ENCODE measurements at regions not wholly inside any gene's neighbourhood (a gene's known extent, or its start where the extent isn't known, plus 50 kb on each side); places are given as distances from the start of the nearest gene placed in this dataset.

DNA sequence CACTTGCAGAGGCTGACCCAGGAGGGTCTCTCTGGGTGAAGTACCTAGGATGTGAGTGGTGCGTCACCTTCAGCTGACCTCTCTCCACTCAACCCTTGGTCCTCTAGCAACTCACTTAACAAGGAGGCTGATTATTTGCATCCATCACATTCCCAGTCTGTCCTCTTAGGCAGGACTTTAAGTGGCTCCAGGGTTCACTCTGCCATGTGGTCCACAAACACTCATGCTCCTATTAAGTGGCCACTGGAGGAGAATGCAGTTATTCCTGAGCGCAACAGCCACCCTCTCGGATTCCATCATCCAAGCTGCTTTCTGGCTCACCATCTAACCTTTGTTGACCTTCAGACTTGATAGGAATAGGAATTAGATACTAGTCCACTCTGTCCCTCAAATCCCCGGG lies 61.1 kb upstream of the SCAF8 start:
- Mint-ChIP-seq H3K9me3 (no peaks in the 10 kb centered on the region), H3K27ac (no peak overlapping the region), H3K4me3 (no peak overlapping the region), H3K36me3 (ENCODE audit: low read depth) (no peaks in the 10 kb centered on the region), H3K4me1 (ENCODE audit: low read depth) (no peaks in the 10 kb centered on the region), H3K27me3 (no peaks in the 10 kb centered on the region)
- TF ChIP-seq CTCF (IDR thresholded peaks at IDR 0.05) = no peak
- ATAC-seq (no peak), DNase-seq (no peak)
- ChIA-PET CTCF (interaction anchor here (6.5 kb wide), 1 partner anchor 131 kb away, joined by 233 read pairs; no protein-coding TSS in a partner anchor), POLR2A (no interaction called here)
- intact Hi-C loops (cut with micrococcal nuclease) = loop anchor here (10.0 kb wide), 1 partner anchor 253 kb away; no protein-coding TSS in a partner anchor

GRCh38 chr6:154673919-154674318 lies 59.3 kb upstream of the SCAF8 start:
- no peaks in the 10 kb centered on the region for H3K9me3 Mint-ChIP-seq
- H3K36me3 Mint-ChIP-seq (ENCODE audit: low read depth) = no peaks in the 10 kb centered on the region
- no peaks in the 10 kb centered on the region for H3K27me3 Mint-ChIP-seq
- intact Hi-C loops (cut with micrococcal nuclease) = loop anchor here (10.0 kb wide), 1 partner anchor 251 kb away; no protein-coding TSS in a partner anchor
- TF ChIP-seq CTCF (IDR thresholded peaks at IDR 0.05) = no peak
- POLR2A ChIA-PET = no interaction called here
- no peak for DNase-seq
- ATAC-seq = no peak
- no peak overlapping the region for H3K27ac Mint-ChIP-seq
- no peaks in the 10 kb centered on the region for H3K4me1 Mint-ChIP-seq (ENCODE audit: low read depth)
- CTCF ChIA-PET = interaction anchor here (0.6 to 6.5 kb wide), 11 partner anchors 10 to 520 kb away, joined by 3 to 233 read pairs (median 4); no protein-coding TSS in a partner anchor
- no peak overlapping the region for H3K4me3 Mint-ChIP-seq

DNA sequence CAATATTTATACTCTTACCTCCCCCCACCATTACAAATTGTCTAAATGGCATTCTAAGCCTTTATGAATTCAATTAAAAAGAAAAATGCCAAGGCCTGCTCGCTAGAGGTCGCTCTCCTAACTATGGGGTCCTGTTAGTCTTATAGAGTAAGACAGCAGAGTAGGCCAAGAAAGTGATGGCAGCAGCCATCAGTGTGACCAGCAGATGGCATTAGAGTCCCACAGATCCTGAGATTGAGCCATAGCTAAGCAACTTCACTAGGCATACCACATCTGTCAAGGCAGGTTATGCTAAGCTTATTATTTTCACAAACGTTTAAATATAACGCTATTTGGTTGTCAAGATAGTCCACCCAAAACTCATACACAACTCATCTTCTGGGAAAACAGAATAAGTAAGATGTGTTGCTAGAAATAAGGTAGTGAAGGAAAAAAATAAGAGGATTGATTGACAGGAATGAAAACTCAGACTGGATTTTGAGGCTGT lies 57.6 kb upstream of the SCAF8 start:
- intact Hi-C loops (cut with micrococcal nuclease) = loop anchor here (1.0 to 10.0 kb wide), 4 partner anchors 57 to 497 kb away; partner anchors contain the start of gene SCAF8
- DNase-seq (peak; percentile 95), ATAC-seq (peak; percentile 100)
- H3K36me3 Mint-ChIP-seq (ENCODE audit: low read depth) = no peaks in the 10 kb centered on the region
- peak; percentile 99 for TF ChIP-seq CTCF (IDR thresholded peaks at IDR 0.05)
- CTCF ChIA-PET = interaction anchor here (0.5 to 6.5 kb wide), 80 partner anchors 8 to 522 kb away, joined by 3 to 233 read pairs (median 4); no protein-coding TSS in a partner anchor
- H3K9me3 Mint-ChIP-seq = no peaks in the 10 kb centered on the region
- H3K4me1 Mint-ChIP-seq (ENCODE audit: low read depth) = no peaks in the 10 kb centered on the region
- no peak overlapping the region for H3K27ac Mint-ChIP-seq
- no peaks in the 10 kb centered on the region for H3K27me3 Mint-ChIP-seq
- no peak overlapping the region for H3K4me3 Mint-ChIP-seq
- POLR2A ChIA-PET = no interaction called here

- H3K4me3 Mint-ChIP-seq = no peak overlapping the region
- H3K4me1 Mint-ChIP-seq (ENCODE audit: low read depth) = peaks cover 12% of the 10 kb centered on the region
- H3K36me3 Mint-ChIP-seq (ENCODE audit: low read depth) = no peaks in the 10 kb centered on the region
- POLR2A ChIA-PET = interaction anchor here (0.5 to 1.0 kb wide), 2 partner anchors 108 to 356 kb away, joined by 3 read pairs; no protein-coding TSS in a partner anchor
- no peak for TF ChIP-seq CTCF (IDR thresholded peaks at IDR 0.05)
- DNase-seq = no peak
- H3K9me3 Mint-ChIP-seq = no peaks in the 10 kb centered on the region
- no peak overlapping the region for H3K27ac Mint-ChIP-seq
- intact Hi-C loops (cut with micrococcal nuclease) = no loop called here
- ATAC-seq = no peak
- CTCF ChIA-PET = interaction anchor here (1.0 to 1.1 kb wide), 3 partner anchors 121 to 125 kb away, joined by 4 to 5 read pairs (median 4); no protein-coding TSS in a partner anchor
- no peaks in the 10 kb centered on the region for H3K27me3 Mint-ChIP-seq
These were observed 50.5 kb upstream of the SCAF8 start for GRCh38 chr6:154682633-154683125.
